Breast epithelium (tissue), 3 donors: ENCODE measurements at regions not wholly inside any gene's neighbourhood (a gene's known extent, or its start where the extent isn't known, plus 50 kb on each side); places are given as distances from the start of the nearest gene placed in this dataset.

ENCODE experiments used
- POLR2A ChIP-seq: fragments of 450-650 bp; IDR thresholded peaks from one replicate; pipeline ENCODE4 v1.6.1; 2016; ENCODE audit warnings: antibody characterized with exemption, mild to moderate bottlenecking, moderate library complexity
- TF ChIP-seq, protein P1 (sequence below), 3 donors: fragments of 450-650 bp; IDR thresholded peaks; one replicate each; pipeline ENCODE4 v1.5.1; 2016 to 2017; ENCODE audit warnings: antibody characterized with exemption in 3 of 3, mild to moderate bottlenecking in 3 of 3, moderate library complexity in 3 of 3

- TF ChIP-seq, protein P1, sequence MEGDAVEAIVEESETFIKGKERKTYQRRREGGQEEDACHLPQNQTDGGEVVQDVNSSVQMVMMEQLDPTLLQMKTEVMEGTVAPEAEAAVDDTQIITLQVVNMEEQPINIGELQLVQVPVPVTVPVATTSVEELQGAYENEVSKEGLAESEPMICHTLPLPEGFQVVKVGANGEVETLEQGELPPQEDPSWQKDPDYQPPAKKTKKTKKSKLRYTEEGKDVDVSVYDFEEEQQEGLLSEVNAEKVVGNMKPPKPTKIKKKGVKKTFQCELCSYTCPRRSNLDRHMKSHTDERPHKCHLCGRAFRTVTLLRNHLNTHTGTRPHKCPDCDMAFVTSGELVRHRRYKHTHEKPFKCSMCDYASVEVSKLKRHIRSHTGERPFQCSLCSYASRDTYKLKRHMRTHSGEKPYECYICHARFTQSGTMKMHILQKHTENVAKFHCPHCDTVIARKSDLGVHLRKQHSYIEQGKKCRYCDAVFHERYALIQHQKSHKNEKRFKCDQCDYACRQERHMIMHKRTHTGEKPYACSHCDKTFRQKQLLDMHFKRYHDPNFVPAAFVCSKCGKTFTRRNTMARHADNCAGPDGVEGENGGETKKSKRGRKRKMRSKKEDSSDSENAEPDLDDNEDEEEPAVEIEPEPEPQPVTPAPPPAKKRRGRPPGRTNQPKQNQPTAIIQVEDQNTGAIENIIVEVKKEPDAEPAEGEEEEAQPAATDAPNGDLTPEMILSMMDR (IDR thresholded peaks at IDR 0.05): no peak
- TF ChIP-seq POLR2A: no peak
These were observed 58.1 kb upstream of the PLEKHG3 start for GRCh38 chr14:64646103-64646502.
